Chondrocyte (in vitro differentiated cells): ENCODE measurements at regions not wholly inside any gene's neighbourhood (a gene's known extent, or its start where the extent isn't known, plus 50 kb on each side); places are given as distances from the start of the nearest gene placed in this dataset.

Experiments
- DNase-seq: peaks from one replicate; pipeline ENCODE4 v3.0.0; 2021; ENCODE audit warnings: mixed read lengths, low spot score
- H3K27ac Mint-ChIP-seq: one replicate; pipeline ENCODE4 v1.8.0; 2021; ENCODE audit warnings: mild to moderate bottlenecking, moderate library complexity, mixed read lengths; ENCODE audit not compliant: unreplicated experiment
- H3K27me3 Mint-ChIP-seq: 2 replicates; pipeline ENCODE4 v1.8.0; 2021; ENCODE audit warnings: low read depth, mixed read lengths
- H3K36me3 Mint-ChIP-seq: 2 replicates; pipeline ENCODE4 v1.8.0; 2021; ENCODE audit warnings: low read depth, mixed read lengths
- H3K4me1 Mint-ChIP-seq: 2 replicates; pipeline ENCODE4 v1.8.0; 2021; ENCODE audit warnings: low read depth, mild to moderate bottlenecking, mixed read lengths
- H3K4me3 Mint-ChIP-seq: one replicate; pipeline ENCODE4 v1.8.0; 2021; ENCODE audit warnings: mild to moderate bottlenecking, moderate library complexity, mixed read lengths; ENCODE audit not compliant: unreplicated experiment
- H3K9me3 Mint-ChIP-seq: 2 replicates; pipeline ENCODE4 v1.8.0; 2021; ENCODE audit warnings: low read depth, mixed read lengths
- CTCF ChIP-seq: fragments of 200-600 bp; sonication (generic); IDR thresholded peaks from 2 replicates; pipeline ENCODE4 v1.5.0; 2021; ENCODE audit warnings: antibody characterized with exemption, mild to moderate bottlenecking, moderate library complexity

GRCh38 chr18:25674183-25674582 is 322.2 kb upstream of the ZNF521 start:
- Mint-ChIP-seq H3K27ac (no peak overlapping the region), H3K36me3 (peaks cover 3% of the 10 kb centered on the region), H3K27me3 (no peaks in the 10 kb centered on the region), H3K9me3 (peaks cover 12% of the 10 kb centered on the region), H3K4me1 (no peaks in the 10 kb centered on the region), H3K4me3 (no peak overlapping the region)
- no peak for TF ChIP-seq CTCF
- DNase-seq: no peak

- Mint-ChIP-seq H3K4me1 (no peaks in the 10 kb centered on the region), H3K4me3 (no peak overlapping the region), H3K27ac (no peak overlapping the region), H3K27me3 (no peaks in the 10 kb centered on the region), H3K9me3 (peaks cover 12% of the 10 kb centered on the region), H3K36me3 (peaks cover 3% of the 10 kb centered on the region)
- TF ChIP-seq CTCF: peak; percentile 12
- DNase-seq: no peak
Observed at GRCh38 chr18:25672490-25672889, 320.5 kb upstream of the ZNF521 start.

GRCh38 chr18:25669741-25670140 is 317.8 kb upstream of the ZNF521 start:
- Mint-ChIP-seq H3K27ac (no peak overlapping the region), H3K4me1 (no peaks in the 10 kb centered on the region), H3K4me3 (no peak overlapping the region), H3K36me3 (peaks cover 3% of the 10 kb centered on the region), H3K27me3 (no peaks in the 10 kb centered on the region), H3K9me3 (peaks cover 12% of the 10 kb centered on the region)
- TF ChIP-seq CTCF: peak; percentile 52
- DNase-seq: no peak

- DNase-seq: no peak
- Mint-ChIP-seq H3K27me3 (no peaks in the 10 kb centered on the region), H3K36me3 (no peaks in the 10 kb centered on the region), H3K4me1 (peaks cover 21% of the 10 kb centered on the region), H3K4me3 (no peak overlapping the region), H3K9me3 (no peaks in the 10 kb centered on the region), H3K27ac (no peak overlapping the region)
- no peak for TF ChIP-seq CTCF
Observed at GRCh38 chr18:25662272-25662671, 310.3 kb upstream of the ZNF521 start.

- H3K4me3 Mint-ChIP-seq: no peak overlapping the region
- TF ChIP-seq CTCF: no peak
- H3K9me3 Mint-ChIP-seq: no peaks in the 10 kb centered on the region
- peaks cover 21% of the 10 kb centered on the region for H3K4me1 Mint-ChIP-seq
- no peaks in the 10 kb centered on the region for H3K27me3 Mint-ChIP-seq
- no peak overlapping the region for H3K27ac Mint-ChIP-seq
- H3K36me3 Mint-ChIP-seq: no peaks in the 10 kb centered on the region
- no peak for DNase-seq
Observed at GRCh38 chr18:25661831-25662230, 309.9 kb upstream of the ZNF521 start.
